ENCODE measurements at regions not wholly inside any gene's neighbourhood (a gene's known extent, or its start where the extent isn't known, plus 50 kb on each side); places are given as distances from the start of the nearest gene placed in this dataset.

DNA sequence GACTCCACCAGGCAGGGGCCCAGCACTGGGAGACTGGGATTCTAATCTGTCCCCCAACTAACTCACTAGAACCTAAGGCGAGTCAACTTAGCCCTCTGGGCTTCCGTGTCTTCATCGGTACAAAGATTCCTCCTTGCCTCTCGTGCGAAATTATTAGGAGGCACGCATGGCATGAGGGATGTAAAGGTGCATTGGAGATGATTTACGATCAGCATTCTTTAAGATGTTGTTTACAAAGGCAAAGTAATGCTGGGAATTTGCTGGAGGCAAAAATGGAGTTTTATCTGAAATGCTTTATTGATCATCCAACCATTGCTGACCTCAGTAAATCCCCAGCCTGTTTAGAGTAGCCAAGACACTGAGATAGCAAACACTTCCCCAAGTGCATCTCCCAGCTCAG is 171.8 kb upstream of the KLHL29 start (continued):
- no peak for TF ChIP-seq NPAS2 (CRISPR knock-in tag; IDR thresholded peaks at IDR 0.05; ENCODE audit: borderline replicate concordance)
- TF ChIP-seq, protein P1, sequence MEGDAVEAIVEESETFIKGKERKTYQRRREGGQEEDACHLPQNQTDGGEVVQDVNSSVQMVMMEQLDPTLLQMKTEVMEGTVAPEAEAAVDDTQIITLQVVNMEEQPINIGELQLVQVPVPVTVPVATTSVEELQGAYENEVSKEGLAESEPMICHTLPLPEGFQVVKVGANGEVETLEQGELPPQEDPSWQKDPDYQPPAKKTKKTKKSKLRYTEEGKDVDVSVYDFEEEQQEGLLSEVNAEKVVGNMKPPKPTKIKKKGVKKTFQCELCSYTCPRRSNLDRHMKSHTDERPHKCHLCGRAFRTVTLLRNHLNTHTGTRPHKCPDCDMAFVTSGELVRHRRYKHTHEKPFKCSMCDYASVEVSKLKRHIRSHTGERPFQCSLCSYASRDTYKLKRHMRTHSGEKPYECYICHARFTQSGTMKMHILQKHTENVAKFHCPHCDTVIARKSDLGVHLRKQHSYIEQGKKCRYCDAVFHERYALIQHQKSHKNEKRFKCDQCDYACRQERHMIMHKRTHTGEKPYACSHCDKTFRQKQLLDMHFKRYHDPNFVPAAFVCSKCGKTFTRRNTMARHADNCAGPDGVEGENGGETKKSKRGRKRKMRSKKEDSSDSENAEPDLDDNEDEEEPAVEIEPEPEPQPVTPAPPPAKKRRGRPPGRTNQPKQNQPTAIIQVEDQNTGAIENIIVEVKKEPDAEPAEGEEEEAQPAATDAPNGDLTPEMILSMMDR (IDR thresholded peaks at IDR 0.05), result no peak
- TF ChIP-seq MAZ (IDR thresholded peaks at IDR 0.05; ENCODE audit: borderline replicate concordance, low read depth, low read length), result no peak

DNA sequence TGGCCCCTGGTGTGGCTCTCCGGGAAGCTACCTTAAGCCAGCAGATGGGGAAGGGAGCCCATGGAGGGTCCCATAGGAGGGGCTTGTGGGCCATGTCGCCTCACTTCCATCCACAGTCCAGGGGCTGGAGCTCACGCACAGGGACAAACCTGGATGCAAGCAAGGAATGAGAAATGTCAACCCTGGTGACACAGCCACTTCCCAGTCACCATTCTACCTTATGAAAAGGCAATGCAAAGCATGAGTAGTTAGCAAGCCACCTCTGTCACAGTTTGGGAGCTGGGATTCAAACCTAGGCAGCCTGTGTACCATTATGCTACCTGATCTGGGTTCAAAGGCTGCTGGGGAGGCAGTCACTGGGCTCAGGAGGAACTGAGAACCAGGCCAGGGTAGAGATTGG is 170.0 kb upstream of the KLHL29 start:
- no peak for ATAC-seq
- H3K4me3 ChIP-seq, result no peak overlapping the region
- TF ChIP-seq RAD21 (conservative IDR thresholded peaks at IDR 0.05 in 1 of 2, IDR thresholded peaks at IDR 0.05 in 1 of 2) (no peak), NFE2L2 (conservative IDR thresholded peaks at IDR 0.05; ENCODE audit: low read length) (no peak), POLR2A (IDR thresholded peaks at IDR 0.05; ENCODE audit: low read length) (no peak), TFCP2L1 (CRISPR knock-in tag; IDR thresholded peaks at IDR 0.05) (no peak), EP300 (IDR thresholded peaks at IDR 0.05) (no peak), FOXS1 (CRISPR knock-in tag; IDR thresholded peaks at IDR 0.05) (no peak), CEBPB (IDR thresholded peaks at IDR 0.05) (no peak), CHD4 (IDR thresholded peaks at IDR 0.05; ENCODE audit: borderline replicate concordance) (no peak), KDM5A (IDR thresholded peaks at IDR 0.05) (no peak), EHF (CRISPR knock-in tag; IDR thresholded peaks at IDR 0.05) (no peak), PHF8 (IDR thresholded peaks at IDR 0.05; ENCODE audit: borderline replicate concordance, low read depth) (no peak), ZNF302 (CRISPR knock-in tag; IDR thresholded peaks at IDR 0.05) (no peak), NPAS2 (CRISPR knock-in tag; IDR thresholded peaks at IDR 0.05; ENCODE audit: borderline replicate concordance) (no peak), HDAC2 (IDR thresholded peaks at IDR 0.05) (no peak)
- TF ChIP-seq, protein P1 (IDR thresholded peaks at IDR 0.05), result no peak
- TF ChIP-seq, protein P2, sequence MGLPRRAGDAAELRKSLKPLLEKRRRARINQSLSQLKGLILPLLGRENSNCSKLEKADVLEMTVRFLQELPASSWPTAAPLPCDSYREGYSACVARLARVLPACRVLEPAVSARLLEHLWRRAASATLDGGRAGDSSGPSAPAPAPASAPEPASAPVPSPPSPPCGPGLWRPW (IDR thresholded peaks at IDR 0.05), result no peak
- TF ChIP-seq, protein P3, sequence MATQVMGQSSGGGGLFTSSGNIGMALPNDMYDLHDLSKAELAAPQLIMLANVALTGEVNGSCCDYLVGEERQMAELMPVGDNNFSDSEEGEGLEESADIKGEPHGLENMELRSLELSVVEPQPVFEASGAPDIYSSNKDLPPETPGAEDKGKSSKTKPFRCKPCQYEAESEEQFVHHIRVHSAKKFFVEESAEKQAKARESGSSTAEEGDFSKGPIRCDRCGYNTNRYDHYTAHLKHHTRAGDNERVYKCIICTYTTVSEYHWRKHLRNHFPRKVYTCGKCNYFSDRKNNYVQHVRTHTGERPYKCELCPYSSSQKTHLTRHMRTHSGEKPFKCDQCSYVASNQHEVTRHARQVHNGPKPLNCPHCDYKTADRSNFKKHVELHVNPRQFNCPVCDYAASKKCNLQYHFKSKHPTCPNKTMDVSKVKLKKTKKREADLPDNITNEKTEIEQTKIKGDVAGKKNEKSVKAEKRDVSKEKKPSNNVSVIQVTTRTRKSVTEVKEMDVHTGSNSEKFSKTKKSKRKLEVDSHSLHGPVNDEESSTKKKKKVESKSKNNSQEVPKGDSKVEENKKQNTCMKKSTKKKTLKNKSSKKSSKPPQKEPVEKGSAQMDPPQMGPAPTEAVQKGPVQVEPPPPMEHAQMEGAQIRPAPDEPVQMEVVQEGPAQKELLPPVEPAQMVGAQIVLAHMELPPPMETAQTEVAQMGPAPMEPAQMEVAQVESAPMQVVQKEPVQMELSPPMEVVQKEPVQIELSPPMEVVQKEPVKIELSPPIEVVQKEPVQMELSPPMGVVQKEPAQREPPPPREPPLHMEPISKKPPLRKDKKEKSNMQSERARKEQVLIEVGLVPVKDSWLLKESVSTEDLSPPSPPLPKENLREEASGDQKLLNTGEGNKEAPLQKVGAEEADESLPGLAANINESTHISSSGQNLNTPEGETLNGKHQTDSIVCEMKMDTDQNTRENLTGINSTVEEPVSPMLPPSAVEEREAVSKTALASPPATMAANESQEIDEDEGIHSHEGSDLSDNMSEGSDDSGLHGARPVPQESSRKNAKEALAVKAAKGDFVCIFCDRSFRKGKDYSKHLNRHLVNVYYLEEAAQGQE (IDR thresholded peaks at IDR 0.05), result no peak
- TF ChIP-seq, protein P4, sequence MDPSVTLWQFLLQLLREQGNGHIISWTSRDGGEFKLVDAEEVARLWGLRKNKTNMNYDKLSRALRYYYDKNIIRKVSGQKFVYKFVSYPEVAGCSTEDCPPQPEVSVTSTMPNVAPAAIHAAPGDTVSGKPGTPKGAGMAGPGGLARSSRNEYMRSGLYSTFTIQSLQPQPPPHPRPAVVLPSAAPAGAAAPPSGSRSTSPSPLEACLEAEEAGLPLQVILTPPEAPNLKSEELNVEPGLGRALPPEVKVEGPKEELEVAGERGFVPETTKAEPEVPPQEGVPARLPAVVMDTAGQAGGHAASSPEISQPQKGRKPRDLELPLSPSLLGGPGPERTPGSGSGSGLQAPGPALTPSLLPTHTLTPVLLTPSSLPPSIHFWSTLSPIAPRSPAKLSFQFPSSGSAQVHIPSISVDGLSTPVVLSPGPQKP (IDR thresholded peaks at IDR 0.05; ENCODE audit: low read depth, low read length), result no peak
- TF ChIP-seq, protein P5, sequence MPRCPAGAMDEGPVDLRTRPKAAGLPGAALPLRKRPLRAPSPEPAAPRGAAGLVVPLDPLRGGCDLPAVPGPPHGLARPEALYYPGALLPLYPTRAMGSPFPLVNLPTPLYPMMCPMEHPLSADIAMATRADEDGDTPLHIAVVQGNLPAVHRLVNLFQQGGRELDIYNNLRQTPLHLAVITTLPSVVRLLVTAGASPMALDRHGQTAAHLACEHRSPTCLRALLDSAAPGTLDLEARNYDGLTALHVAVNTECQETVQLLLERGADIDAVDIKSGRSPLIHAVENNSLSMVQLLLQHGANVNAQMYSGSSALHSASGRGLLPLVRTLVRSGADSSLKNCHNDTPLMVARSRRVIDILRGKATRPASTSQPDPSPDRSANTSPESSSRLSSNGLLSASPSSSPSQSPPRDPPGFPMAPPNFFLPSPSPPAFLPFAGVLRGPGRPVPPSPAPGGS (IDR thresholded peaks at IDR 0.05), result no peak

More for the DNA sequence above, 170.0 kb upstream of the KLHL29 start:
- Histone ChIP-seq H3K4me1 (no peaks in the 10 kb centered on the region), H3K9me3 (0 out of 3 replicates have a peak, but pooled peaks cover 5% of the 10 kb centered on the region), H3K4me2 (no peak overlapping the region), H3K27ac (no peak overlapping the region)
- DNase-seq (ENCODE audit: low read depth in 1 of 2, low spot score in 1 of 2), result no peak
- ChIA-PET CTCF (interaction anchor here (1.7 kb wide), 1 partner anchor 16 kb away, joined by 6 read pairs; no protein-coding TSS in a partner anchor), POLR2A (no interaction called here)
- FAIRE-seq, result no peak
- WGBS (ENCODE audit: missing lambda C conversion rate), result 32% methylated on average over 3 of the region's 3 CpGs
